ENCODE measurements at regions not wholly inside any gene's neighbourhood (a gene's known extent, or its start where the extent isn't known, plus 50 kb on each side); places are given as distances from the start of the nearest gene placed in this dataset.

GRCh38 chr2:221272729-221273128 lies 299.4 kb downstream of the EPHA4 start:
- no peak overlapping the region for H3K4me3 ChIP-seq
- TF ChIP-seq POLR2A (IDR thresholded peaks at IDR 0.05) (no peak), CTCF (IDR thresholded peaks at IDR 0.05) (no peak)
- 62 to 69% methylated on average over 3 of the region's 3 CpGs for WGBS, 2 donors
- H3K36me3 ChIP-seq (replicated peaks in 1 of 2; ENCODE audit: insufficient read depth in 1 of 2, low read depth in 2 of 2) = no peaks in the 10 kb centered on the region
- H3K4me1 ChIP-seq = peaks cover 9% of the 10 kb centered on the region
- no peaks in the 10 kb centered on the region for H3K9me3 ChIP-seq
- intact Hi-C loops (cut with DNase I) = no loop called here
- H3K27ac ChIP-seq = no peak overlapping the region
- H3K27me3 ChIP-seq = no peaks in the 10 kb centered on the region
- ATAC-seq (no peak), DNase-seq (no peak)

DNA sequence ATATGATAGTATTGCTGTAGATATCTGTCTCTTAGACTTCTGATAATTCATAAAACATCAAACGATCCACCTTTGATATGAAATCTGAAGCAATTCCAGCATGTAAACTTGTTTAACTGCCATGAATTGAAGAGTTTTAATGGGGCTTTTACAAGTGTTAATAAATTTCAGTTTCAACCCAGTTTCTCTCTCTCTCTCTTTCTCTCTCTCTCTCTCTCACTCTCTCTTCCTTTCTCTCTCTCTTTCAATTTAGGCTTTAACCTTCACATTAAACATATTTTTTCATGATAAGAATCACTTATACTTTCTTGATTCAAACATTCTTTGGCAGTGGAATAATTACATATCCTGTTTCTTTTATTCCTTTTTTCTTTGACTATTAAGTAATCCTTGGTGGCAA lies 296.1 kb downstream of the EPHA4 start:
- Histone ChIP-seq H3K27me3 (no peaks in the 10 kb centered on the region), H3K4me3 (no peak overlapping the region), H3K27ac (no peak overlapping the region), H3K36me3 (replicated peaks in 1 of 2; ENCODE audit: insufficient read depth in 1 of 2, low read depth in 2 of 2) (no peaks in the 10 kb centered on the region), H3K4me1 (peaks cover 3% of the 10 kb centered on the region), H3K9me3 (no peaks in the 10 kb centered on the region)
- DNase-seq (no peak), ATAC-seq (no peak)
- 36 to 37% methylated on average over 1 of the region's 1 CpG for WGBS, 2 donors
- intact Hi-C loops (cut with DNase I) = no loop called here
- TF ChIP-seq CTCF (IDR thresholded peaks at IDR 0.05) (no peak), POLR2A (IDR thresholded peaks at IDR 0.05) (no peak)

DNA sequence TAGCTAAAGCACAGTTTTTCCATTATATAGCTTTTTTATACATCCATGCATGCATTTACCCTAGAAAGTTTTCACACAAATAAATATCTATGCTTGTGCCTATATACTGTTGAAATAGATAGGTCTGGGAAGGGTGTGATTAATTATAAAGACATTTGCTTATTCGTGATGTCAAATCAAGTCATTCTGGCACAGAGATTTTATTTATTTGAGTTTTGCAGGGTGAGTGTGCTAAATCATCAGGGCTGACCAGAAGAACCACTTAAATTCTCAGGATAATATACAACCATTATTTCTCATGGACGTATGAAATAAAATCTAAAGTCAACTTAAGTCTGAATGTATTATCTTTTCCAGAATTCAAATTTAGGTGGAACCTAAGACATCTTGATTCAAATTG lies 295.5 kb downstream of the EPHA4 start:
- TF ChIP-seq POLR2A (IDR thresholded peaks at IDR 0.05) (no peak), CTCF (IDR thresholded peaks at IDR 0.05) (no peak)
- intact Hi-C loops (cut with DNase I) = no loop called here
- Histone ChIP-seq H3K9me3 (no peaks in the 10 kb centered on the region), H3K27me3 (no peaks in the 10 kb centered on the region), H3K4me3 (no peak overlapping the region), H3K27ac (no peak overlapping the region), H3K36me3 (replicated peaks in 1 of 2; ENCODE audit: insufficient read depth in 1 of 2, low read depth in 2 of 2) (no peaks in the 10 kb centered on the region), H3K4me1 (no peaks in the 10 kb centered on the region)
- DNase-seq (no peak), ATAC-seq (no peak)
- 53 to 58% methylated on average over 2 of the region's 2 CpGs for WGBS, 2 donors

GRCh38 chr2:221282386-221282785 lies 289.7 kb downstream of the EPHA4 start:
- H3K36me3 ChIP-seq (replicated peaks in 1 of 2; ENCODE audit: insufficient read depth in 1 of 2, low read depth in 2 of 2) = no peaks in the 10 kb centered on the region
- peak; percentile 18 to 55 (median 46) for DNase-seq
- no peak overlapping the region for H3K27ac ChIP-seq
- intact Hi-C loops (cut with DNase I) = no loop called here
- H3K4me1 ChIP-seq = no peaks in the 10 kb centered on the region
- H3K9me3 ChIP-seq = no peaks in the 10 kb centered on the region
- no peak for ATAC-seq
- no peak overlapping the region for H3K4me3 ChIP-seq
- TF ChIP-seq CTCF (IDR thresholded peaks at IDR 0.05) (no peak), POLR2A (IDR thresholded peaks at IDR 0.05) (no peak)
- no peaks in the 10 kb centered on the region for H3K27me3 ChIP-seq
- 60 to 65% methylated on average over 4 of the region's 4 CpGs for WGBS, 2 donors

DNA sequence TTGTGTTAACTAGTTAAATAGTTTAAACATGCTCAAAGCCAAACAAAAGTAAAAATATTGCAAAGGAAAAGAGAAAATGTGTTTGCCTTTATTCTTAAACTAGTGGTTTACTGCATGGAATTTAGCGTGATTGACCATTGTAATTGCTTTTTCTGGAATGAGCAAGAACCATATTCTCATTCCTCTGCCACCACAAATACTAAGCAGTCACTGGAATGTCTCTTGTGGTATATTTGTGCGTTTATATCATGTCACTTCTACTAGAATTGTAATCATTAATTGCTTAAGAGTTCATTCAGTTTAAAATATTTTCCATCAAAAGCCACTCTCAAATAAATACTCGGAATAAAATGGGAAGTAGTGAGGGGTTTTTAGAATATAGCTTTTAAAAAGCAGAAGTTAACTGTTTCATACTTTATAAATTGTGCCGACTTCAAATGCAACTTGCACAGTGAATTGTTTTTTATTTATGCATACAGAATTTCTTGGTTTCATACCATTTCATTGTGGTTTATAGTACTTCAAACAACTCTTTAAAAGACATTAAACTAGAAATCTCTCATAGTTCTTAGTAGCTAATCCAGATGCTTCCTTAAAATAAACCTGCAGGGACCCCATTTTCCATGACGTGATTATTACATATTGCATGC lies 288.1 kb downstream of the EPHA4 start:
- no peak for ATAC-seq
- 59 to 82% methylated on average over 5 of the region's 5 CpGs for WGBS, 2 donors

More for the DNA sequence above, 288.1 kb downstream of the EPHA4 start:
- no peak for DNase-seq
- intact Hi-C loops (cut with DNase I) = no loop called here
- Histone ChIP-seq H3K9me3 (no peaks in the 10 kb centered on the region), H3K36me3 (replicated peaks in 1 of 2; ENCODE audit: insufficient read depth in 1 of 2, low read depth in 2 of 2) (no peaks in the 10 kb centered on the region), H3K27ac (no peak overlapping the region), H3K4me3 (no peak overlapping the region), H3K4me1 (no peaks in the 10 kb centered on the region), H3K27me3 (no peaks in the 10 kb centered on the region)
- no peak for TF ChIP-seq CTCF (IDR thresholded peaks at IDR 0.05)
- TF ChIP-seq POLR2A (IDR thresholded peaks at IDR 0.05) = no peak

Measured in body of pancreas (tissue), 4 donors.